Smooth muscle cell (in vitro differentiated cells): ENCODE measurements at regions not wholly inside any gene's neighbourhood (a gene's known extent, or its start where the extent isn't known, plus 50 kb on each side); places are given as distances from the start of the nearest gene placed in this dataset.

Experiments
- DNase-seq: peaks from one replicate; lab custom pipeline; 2025; ENCODE audit not compliant: unreplicated experiment; lab: John Stamatoyannopoulos, UW
- H2AFZ ChIP-seq: fragments of 200-600 bp; sonication (generic); 2 replicates; pipeline ENCODE4 v1.6.0; 2016; ENCODE audit warnings: antibody characterized with exemption, low read depth, mild to moderate bottlenecking
- H3F3A ChIP-seq: fragments of 200-600 bp; sonication (generic); 2 replicates; pipeline ENCODE4 v1.6.0; 2017; ENCODE audit warnings: antibody characterized with exemption, low read depth
- H3K27ac ChIP-seq: fragments of 200-600 bp; sonication (generic); 2 replicates; pipeline ENCODE4 v1.5.1; 2016; ENCODE audit warnings: low read depth, mild to moderate bottlenecking
- H3K27me3 ChIP-seq: fragments of 200-600 bp; sonication (generic); 2 replicates; pipeline ENCODE4 v1.6.1; 2016; ENCODE audit warnings: low read depth, mild to moderate bottlenecking
- H3K36me3 ChIP-seq: fragments of 200-600 bp; sonication (generic); 2 replicates; pipeline ENCODE4 v1.5.1; 2016; ENCODE audit warnings: low read depth
- H3K4me1 ChIP-seq: fragments of 200-600 bp; sonication (generic); 2 replicates; pipeline ENCODE4 v1.5.1; 2016; ENCODE audit warnings: low read depth
- H3K4me2 ChIP-seq: fragments of 200-600 bp; sonication (generic); 2 replicates; pipeline ENCODE4 v1.6.0; 2016; ENCODE audit warnings: mild to moderate bottlenecking
- H3K4me3 ChIP-seq: fragments of 200-600 bp; sonication (generic); 2 replicates; pipeline ENCODE4 v1.5.1; 2016; ENCODE audit warnings: mild to moderate bottlenecking
- H3K79me2 ChIP-seq: fragments of 200-600 bp; sonication (generic); 2 replicates; pipeline ENCODE4 v1.6.0; 2016; ENCODE audit warnings: low read depth, mild to moderate bottlenecking
- H3K9ac ChIP-seq: fragments of 200-600 bp; sonication (generic); 2 replicates; pipeline ENCODE4 v1.6.0; 2016; ENCODE audit warnings: low read depth
- H3K9me3 ChIP-seq: fragments of 200-600 bp; sonication (generic); replicated peaks from 2 replicates; pipeline ENCODE4 v1.5.1; 2016; ENCODE audit warnings: low read depth
- H4K20me1 ChIP-seq: fragments of 200-600 bp; sonication (generic); 2 replicates; pipeline ENCODE4 v1.6.0; 2016; ENCODE audit warnings: low read depth
- WGBS: methylation state at CpG from one replicate; pipeline ENCODE4 v1.1.7; 2016; ENCODE audit warnings: low lambda C conversion rate; 5-methylcytosine and 5-hydroxymethylcytosine counted together
- TF ChIP-seq, protein P1 (sequence below): fragments of 200-600 bp; sonication (generic); IDR thresholded peaks from 2 replicates; pipeline ENCODE4 v1.5.1; 2017; ENCODE audit warnings: borderline replicate concordance, mild to moderate bottlenecking, antibody characterized with exemption; ENCODE audit not compliant: insufficient read depth, poor library complexity, severe bottlenecking

- H3K36me3 ChIP-seq, result no peaks in the 10 kb centered on the region
- H3K4me3 ChIP-seq, result no peak overlapping the region
- H3K27me3 ChIP-seq, result no peaks in the 10 kb centered on the region
- DNase-seq, result no peak
- H3F3A ChIP-seq, result no peaks in the 10 kb centered on the region
- H2AFZ ChIP-seq, result no peak overlapping the region
- H3K9me3 ChIP-seq, result peaks cover 19% of the 10 kb centered on the region
- H3K4me2 ChIP-seq, result no peak overlapping the region
- H4K20me1 ChIP-seq, result no peaks in the 10 kb centered on the region
- H3K4me1 ChIP-seq, result no peaks in the 10 kb centered on the region
- no peak overlapping the region for H3K9ac ChIP-seq
- 92% methylated on average over 45 of the region's 54 CpGs for WGBS
- no peaks in the 10 kb centered on the region for H3K79me2 ChIP-seq
- H3K27ac ChIP-seq, result no peak overlapping the region
- TF ChIP-seq, protein P1, sequence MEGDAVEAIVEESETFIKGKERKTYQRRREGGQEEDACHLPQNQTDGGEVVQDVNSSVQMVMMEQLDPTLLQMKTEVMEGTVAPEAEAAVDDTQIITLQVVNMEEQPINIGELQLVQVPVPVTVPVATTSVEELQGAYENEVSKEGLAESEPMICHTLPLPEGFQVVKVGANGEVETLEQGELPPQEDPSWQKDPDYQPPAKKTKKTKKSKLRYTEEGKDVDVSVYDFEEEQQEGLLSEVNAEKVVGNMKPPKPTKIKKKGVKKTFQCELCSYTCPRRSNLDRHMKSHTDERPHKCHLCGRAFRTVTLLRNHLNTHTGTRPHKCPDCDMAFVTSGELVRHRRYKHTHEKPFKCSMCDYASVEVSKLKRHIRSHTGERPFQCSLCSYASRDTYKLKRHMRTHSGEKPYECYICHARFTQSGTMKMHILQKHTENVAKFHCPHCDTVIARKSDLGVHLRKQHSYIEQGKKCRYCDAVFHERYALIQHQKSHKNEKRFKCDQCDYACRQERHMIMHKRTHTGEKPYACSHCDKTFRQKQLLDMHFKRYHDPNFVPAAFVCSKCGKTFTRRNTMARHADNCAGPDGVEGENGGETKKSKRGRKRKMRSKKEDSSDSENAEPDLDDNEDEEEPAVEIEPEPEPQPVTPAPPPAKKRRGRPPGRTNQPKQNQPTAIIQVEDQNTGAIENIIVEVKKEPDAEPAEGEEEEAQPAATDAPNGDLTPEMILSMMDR, result no peak
These were observed 165.1 kb downstream of the GLRX3 start for GRCh38 chr10:130301021-130301892.

DNA sequence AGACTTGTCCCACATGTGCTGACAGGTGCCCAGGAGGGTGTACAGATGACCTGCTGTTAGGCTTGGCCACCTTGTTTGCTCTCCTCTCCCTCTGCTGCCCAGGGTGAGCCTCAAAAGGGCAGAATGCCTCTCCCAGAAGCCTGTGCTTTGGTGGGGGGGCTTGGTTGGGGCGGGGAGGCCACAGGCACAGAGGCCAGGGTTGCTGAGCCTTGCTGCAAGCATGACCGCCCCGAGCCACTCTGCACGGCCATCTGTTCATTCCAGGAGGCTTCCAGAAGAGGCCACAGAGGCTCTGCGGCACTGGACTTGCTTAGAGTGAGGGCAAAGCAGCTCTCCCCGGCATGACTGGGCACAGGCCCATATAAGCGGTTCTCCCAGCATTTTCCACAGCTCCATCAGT, 190.8 kb downstream of the GLRX3 start:
- H3K4me1 ChIP-seq, result no peaks in the 10 kb centered on the region
- H3K79me2 ChIP-seq, result no peaks in the 10 kb centered on the region
- TF ChIP-seq, protein P1, result no peak
- no peak overlapping the region for H3K4me3 ChIP-seq
- H3K9me3 ChIP-seq, result no peaks in the 10 kb centered on the region
- no peak overlapping the region for H3K27ac ChIP-seq
- no peaks in the 10 kb centered on the region for H3K27me3 ChIP-seq
- H3K36me3 ChIP-seq, result no peaks in the 10 kb centered on the region
- DNase-seq, result no peak
- WGBS, result 84% methylated on average over 7 of the region's 7 CpGs
- H3K4me2 ChIP-seq, result no peak overlapping the region
- no peak overlapping the region for H3K9ac ChIP-seq
- no peaks in the 10 kb centered on the region for H3F3A ChIP-seq
- H4K20me1 ChIP-seq, result no peaks in the 10 kb centered on the region
- no peak overlapping the region for H2AFZ ChIP-seq

DNA sequence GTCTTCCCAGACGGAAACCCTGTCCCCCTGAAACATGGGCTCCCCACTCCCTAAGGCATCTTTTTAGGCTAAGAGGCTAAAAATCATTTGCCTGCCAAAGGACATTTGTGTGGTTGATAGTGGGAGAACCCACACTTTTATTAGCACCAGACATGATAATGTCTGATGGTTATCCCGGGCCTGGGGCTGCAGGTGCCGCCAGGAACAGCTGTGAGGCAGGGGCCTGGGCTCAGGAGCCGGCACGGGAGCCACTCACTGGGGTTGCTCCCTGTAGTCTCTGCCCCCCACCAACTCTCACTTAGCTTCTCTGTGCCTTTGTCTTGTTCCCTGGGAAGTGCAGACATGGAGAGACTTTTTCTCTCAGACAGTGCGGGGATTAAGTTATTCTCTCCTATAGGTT, 193.6 kb downstream of the GLRX3 start:
- TF ChIP-seq, protein P1, result no peak
- Histone ChIP-seq H3K4me3 (no peak overlapping the region), H3K4me1 (no peaks in the 10 kb centered on the region), H3K9ac (no peak overlapping the region), H3K79me2 (no peaks in the 10 kb centered on the region), H3K27ac (no peak overlapping the region), H3K27me3 (no peaks in the 10 kb centered on the region), H3K9me3 (no peaks in the 10 kb centered on the region), H2AFZ (no peak overlapping the region), H3K4me2 (no peak overlapping the region), H3F3A (no peaks in the 10 kb centered on the region), H3K36me3 (no peaks in the 10 kb centered on the region), H4K20me1 (no peaks in the 10 kb centered on the region)
- WGBS, result 92% methylated on average over 6 of the region's 6 CpGs
- DNase-seq, result no peak

DNA sequence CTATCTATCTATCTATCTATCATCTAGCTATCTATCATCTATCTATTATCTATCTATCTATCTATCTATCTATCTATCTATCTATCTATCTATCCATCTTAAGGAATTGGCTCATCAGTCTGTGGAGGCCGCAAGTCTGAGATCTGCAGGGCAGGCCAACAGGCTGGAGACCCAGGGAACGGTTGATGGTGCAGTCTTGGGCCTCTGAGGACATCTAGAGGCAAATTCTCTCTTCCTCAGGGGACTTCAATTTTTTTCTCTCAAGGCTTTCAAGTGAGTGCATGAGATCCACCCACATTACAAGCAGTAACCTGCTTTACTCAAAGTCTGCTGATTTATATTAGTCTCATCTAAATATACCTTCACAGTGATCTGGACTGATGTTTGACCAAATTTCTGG, 197.0 kb downstream of the GLRX3 start:
- TF ChIP-seq, protein P1, result no peak
- no peak overlapping the region for H3K4me3 ChIP-seq
- H4K20me1 ChIP-seq, result no peaks in the 10 kb centered on the region
- H3K4me2 ChIP-seq, result no peak overlapping the region
- H3K27me3 ChIP-seq, result no peaks in the 10 kb centered on the region
- no peaks in the 10 kb centered on the region for H3F3A ChIP-seq
- H3K4me1 ChIP-seq, result no peaks in the 10 kb centered on the region
- no peaks in the 10 kb centered on the region for H3K79me2 ChIP-seq
- no peak for DNase-seq
- WGBS, result 37% methylated on average over 2 of the region's 2 CpGs
- H3K36me3 ChIP-seq, result no peaks in the 10 kb centered on the region
- H2AFZ ChIP-seq, result no peak overlapping the region
- no peaks in the 10 kb centered on the region for H3K9me3 ChIP-seq
- no peak overlapping the region for H3K9ac ChIP-seq
- no peak overlapping the region for H3K27ac ChIP-seq
